Stimulated activated naive CD8-positive, alpha-beta T cell treated with anti-CD3 and anti-CD28 coated beads, Interleukin-15, Interleukin-2, amounts not matched to agents 100 ng/mL and 50 ng/mL, for 24 hours (primary cell): ENCODE measurements at regions not wholly inside any gene's neighbourhood (a gene's known extent, or its start where the extent isn't known, plus 50 kb on each side); places are given as distances from the start of the nearest gene placed in this dataset.
A peak's percentile ranks its signal among the peaks of the same experiment; 100 is the strongest.

ENCODE experiments used
- H3K27ac Mint-ChIP-seq: one replicate; pipeline ENCODE4 v1.8.0; 2021; ENCODE audit warnings: mild to moderate bottlenecking, mixed read lengths
- H3K27me3 Mint-ChIP-seq: one replicate; pipeline ENCODE4 v1.8.0; 2021; ENCODE audit warnings: mixed read lengths
- H3K36me3 Mint-ChIP-seq: one replicate; pipeline ENCODE4 v1.8.0; 2021; ENCODE audit warnings: low read depth, mixed read lengths
- H3K4me1 Mint-ChIP-seq: one replicate; pipeline ENCODE4 v1.8.0; 2021; ENCODE audit warnings: low read depth, mixed read lengths
- H3K4me3 Mint-ChIP-seq: one replicate; pipeline ENCODE4 v1.8.0; 2021; ENCODE audit warnings: mild to moderate bottlenecking, mixed read lengths
- H3K9me3 Mint-ChIP-seq: one replicate; pipeline ENCODE4 v1.8.0; 2021; ENCODE audit warnings: mixed read lengths

DNA sequence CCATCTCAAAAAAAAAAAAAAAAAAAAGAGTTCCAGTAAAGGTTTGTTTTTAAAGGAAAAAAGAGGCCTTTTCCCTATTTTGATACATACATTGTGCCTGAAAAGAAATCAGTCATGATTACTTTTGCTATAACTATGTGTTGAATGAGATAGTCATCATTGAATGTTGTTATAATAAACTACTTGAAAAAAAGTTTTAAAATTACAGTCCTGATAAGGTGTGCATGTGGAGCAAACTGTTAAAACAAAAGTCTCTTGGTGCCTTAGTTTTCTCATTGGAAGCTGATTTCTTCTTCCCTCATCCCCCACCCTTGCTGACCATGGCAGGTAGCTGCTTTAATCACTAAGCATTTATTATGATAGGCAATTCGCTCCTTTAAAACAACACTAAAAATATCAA lies 172.3 kb upstream of the TBCA start:
- H3K27ac Mint-ChIP-seq = no peak overlapping the region
- H3K36me3 Mint-ChIP-seq = no peaks in the 10 kb centered on the region
- no peaks in the 10 kb centered on the region for H3K9me3 Mint-ChIP-seq
- H3K4me3 Mint-ChIP-seq = no peak overlapping the region
- H3K4me1 Mint-ChIP-seq = no peaks in the 10 kb centered on the region
- H3K27me3 Mint-ChIP-seq = peaks cover 38% of the 10 kb centered on the region

DNA sequence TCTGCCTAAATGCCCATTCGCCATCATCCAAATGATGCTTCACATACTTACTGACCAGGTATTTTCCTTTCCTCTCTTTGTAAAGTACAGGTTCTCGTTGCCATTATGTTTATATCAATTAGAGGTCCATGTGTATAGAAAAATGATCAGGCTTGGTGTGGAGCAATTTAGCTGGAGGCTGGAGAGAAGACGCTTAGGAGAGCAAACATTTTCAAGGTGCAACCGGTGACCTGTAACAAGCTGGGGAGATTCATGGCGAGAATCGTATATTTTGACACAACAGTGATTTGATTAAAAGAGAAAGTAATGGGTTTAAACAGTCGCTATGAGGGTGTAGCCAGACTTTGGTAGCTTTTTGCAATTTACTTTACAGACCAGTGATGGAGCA lies 170.9 kb upstream of the TBCA start:
- H3K4me3 Mint-ChIP-seq = no peak overlapping the region
- H3K36me3 Mint-ChIP-seq = no peaks in the 10 kb centered on the region
- no peak overlapping the region for H3K27ac Mint-ChIP-seq
- peaks cover 43% of the 10 kb centered on the region for H3K27me3 Mint-ChIP-seq
- no peaks in the 10 kb centered on the region for H3K4me1 Mint-ChIP-seq
- no peaks in the 10 kb centered on the region for H3K9me3 Mint-ChIP-seq

DNA sequence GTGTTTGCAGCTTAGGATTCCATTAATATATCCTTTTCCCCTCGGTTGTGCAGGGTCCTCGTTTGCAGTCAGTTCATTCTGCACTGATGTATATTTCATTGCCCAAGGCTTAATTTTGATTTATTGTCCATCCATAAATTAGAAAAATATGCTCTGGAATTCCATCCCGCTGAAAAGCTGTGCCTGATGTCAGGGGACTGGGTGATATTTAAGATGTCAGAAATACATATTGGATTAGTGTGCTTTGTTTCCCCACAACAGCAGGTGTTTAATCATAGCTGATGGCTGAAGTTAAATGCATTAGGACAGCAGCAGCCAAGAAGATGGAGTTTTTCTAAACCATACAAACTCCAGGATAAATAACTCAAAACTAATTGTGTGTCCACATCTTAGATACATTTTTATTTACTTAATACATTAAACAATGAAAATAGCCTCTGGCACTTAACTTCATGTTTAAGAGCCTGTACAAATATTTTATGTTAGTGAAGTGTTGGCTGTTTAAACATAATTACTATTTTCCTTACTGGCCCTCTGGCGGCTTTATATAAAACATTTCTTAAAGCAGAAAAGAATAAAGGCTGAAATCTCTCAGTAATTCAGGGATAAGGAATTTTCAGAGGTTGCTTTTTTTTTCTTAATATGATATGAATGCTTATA lies 170.4 kb upstream of the TBCA start:
- Mint-ChIP-seq H3K27me3 (peaks cover 46% of the 10 kb centered on the region), H3K4me3 (no peak overlapping the region), H3K36me3 (no peaks in the 10 kb centered on the region), H3K9me3 (no peaks in the 10 kb centered on the region), H3K27ac (no peak overlapping the region), H3K4me1 (no peaks in the 10 kb centered on the region)

DNA sequence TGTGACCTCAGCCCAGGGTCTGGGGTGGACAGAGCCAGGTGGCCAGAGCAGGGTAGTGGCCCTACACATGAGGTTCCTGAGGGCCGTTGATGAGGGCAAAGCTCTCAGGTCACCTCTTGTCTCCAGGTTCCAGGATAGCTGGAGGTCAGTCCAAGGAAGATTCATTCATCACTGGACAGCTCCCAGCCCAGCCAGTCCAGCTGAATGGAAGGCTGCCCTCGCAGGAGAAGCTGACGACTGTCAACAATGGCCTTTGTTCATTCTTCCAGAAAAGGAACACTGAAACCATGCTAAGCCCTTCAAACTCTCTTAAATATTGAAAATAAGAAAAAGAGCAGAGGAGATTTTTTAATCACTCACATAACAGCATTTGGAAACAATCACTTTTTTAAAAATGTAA lies 169.7 kb upstream of the TBCA start:
- Mint-ChIP-seq H3K27me3 (peaks cover 50% of the 10 kb centered on the region), H3K4me3 (no peak overlapping the region), H3K4me1 (no peaks in the 10 kb centered on the region), H3K9me3 (no peaks in the 10 kb centered on the region), H3K36me3 (no peaks in the 10 kb centered on the region), H3K27ac (no peak overlapping the region)

DNA sequence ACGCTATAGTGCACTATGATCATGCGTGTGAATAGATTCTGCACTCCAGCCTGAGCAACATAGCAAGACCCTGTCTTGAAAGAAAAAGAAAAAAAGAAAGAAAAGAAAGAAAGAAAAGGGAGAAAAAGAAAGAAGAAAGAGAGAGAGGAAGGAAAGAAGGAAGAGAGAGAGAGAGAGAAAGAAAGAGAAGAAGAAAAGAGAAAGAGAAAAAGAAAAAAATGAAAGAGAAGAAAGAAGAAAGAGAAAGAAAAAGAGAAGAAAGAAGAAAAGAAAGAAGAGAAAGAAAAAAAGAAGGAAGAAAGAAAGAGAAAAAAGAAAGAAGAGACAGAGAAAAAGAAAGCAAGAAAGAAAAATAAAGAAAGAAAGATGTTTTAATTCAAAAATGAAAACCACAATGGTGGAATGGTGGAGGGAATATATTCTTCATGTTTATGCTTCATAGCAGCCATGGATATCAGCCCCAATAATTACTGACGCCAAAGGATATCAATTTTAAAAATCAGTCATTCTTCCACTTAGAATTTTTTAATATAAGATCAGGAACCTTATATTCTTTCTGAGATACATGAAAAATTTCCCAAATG lies 168.7 kb upstream of the TBCA start:
- no peaks in the 10 kb centered on the region for H3K36me3 Mint-ChIP-seq
- no peaks in the 10 kb centered on the region for H3K4me1 Mint-ChIP-seq
- peaks cover 53% of the 10 kb centered on the region for H3K27me3 Mint-ChIP-seq
- H3K9me3 Mint-ChIP-seq = no peaks in the 10 kb centered on the region
- no peak overlapping the region for H3K27ac Mint-ChIP-seq
- no peak overlapping the region for H3K4me3 Mint-ChIP-seq

DNA sequence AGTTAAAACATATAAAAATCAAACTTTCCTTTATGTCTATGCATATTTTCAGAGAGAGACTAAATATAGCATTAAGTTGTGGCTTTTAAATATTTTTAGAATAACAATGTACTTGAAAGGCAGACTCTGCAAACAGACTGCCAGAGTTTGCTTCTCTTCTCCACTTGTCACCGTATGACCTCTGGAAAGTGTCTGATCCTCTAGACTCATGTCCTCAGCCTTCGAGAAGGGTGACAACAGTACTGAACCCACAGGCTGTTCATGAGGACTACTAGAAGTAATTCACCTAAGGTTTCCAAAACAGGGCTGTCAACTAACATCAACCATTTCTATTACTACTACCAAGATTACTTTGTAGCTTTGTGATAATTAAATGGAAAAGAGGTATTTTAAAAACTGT lies 167.7 kb upstream of the TBCA start:
- no peaks in the 10 kb centered on the region for H3K36me3 Mint-ChIP-seq
- no peaks in the 10 kb centered on the region for H3K4me1 Mint-ChIP-seq
- peaks cover 48% of the 10 kb centered on the region for H3K27me3 Mint-ChIP-seq
- H3K27ac Mint-ChIP-seq = no peak overlapping the region
- no peak overlapping the region for H3K4me3 Mint-ChIP-seq
- no peaks in the 10 kb centered on the region for H3K9me3 Mint-ChIP-seq

DNA sequence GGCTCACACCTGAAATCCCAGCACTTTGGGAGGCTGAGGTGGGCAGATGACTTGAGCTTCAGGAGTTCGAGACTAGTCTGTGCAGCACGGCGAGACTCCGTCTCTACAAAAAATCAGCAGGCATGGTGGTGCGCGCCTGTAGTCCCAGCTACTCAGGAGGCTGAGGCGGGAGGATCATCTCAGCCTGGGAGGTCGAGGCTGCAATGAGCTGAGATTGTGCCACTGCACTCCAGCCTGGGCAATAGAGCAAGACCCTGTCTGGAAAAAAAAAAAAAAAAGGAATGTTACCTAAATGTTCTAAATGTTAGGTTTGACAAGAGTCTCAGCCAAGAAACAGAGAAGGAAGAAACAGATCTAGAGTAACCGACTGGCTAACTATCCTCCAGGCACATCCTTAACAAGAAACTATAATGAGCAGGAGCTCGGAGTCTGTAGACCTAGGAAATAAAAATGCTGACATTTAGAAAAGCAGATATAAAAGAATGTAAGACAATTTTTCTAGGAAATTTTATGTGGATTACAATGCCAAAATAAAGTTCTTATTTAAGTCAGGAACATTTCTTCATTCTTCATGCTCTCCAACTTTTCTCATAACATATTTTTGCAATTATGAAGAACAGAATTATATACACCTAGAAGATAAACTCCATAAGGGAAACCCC lies 166.6 kb upstream of the TBCA start:
- no peak overlapping the region for H3K27ac Mint-ChIP-seq
- H3K9me3 Mint-ChIP-seq = no peaks in the 10 kb centered on the region
- H3K27me3 Mint-ChIP-seq = peaks cover 57% of the 10 kb centered on the region
- H3K4me1 Mint-ChIP-seq = peaks cover under 1% of the 10 kb centered on the region
- no peaks in the 10 kb centered on the region for H3K36me3 Mint-ChIP-seq
- H3K4me3 Mint-ChIP-seq = no peak overlapping the region

DNA sequence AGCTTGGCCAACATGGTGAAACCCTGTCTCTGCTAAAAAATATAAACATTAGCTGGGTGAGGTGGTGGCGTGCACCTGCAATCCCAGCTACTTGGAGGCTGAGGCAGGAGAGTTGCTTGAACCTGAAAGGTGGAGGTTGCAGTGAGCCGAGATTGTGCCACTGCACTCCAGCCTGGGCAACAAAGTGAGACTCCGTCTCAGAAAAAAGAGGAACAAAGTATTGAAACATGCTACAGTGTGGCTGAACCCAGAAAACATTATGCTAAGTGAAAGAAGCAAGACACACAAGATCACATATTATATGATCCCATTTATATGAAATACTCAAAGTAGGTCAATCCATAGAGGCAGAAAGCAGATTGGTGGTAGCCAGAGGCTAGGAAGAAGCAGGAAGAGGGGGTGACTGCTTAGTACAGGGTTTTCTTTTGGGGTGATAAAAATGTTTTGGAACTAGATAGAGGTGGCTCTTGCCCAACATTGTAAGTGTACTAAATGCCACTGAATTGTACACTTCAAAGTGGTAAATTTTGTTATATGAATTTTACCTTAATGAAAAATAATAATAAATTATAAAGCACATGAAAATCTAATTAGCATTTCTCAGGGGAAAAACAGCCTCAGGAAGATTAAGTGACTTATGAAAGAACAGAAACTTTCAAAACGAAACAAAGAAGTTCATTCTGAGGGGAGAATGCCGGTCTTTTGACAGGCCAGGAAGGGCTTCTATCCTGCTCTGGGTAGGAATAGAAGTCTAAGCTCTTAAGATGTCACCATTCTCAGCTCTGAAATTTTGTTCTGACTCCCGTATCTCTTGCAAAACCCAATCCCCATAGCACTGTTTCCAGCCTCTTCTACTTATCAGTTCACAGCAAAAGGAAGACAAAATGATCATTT lies 161.1 kb upstream of the TBCA start:
- peaks cover 50% of the 10 kb centered on the region for H3K27me3 Mint-ChIP-seq
- peak overlapping the region; percentile 44 for H3K4me3 Mint-ChIP-seq
- no peaks in the 10 kb centered on the region for H3K9me3 Mint-ChIP-seq
- peaks cover 20% of the 10 kb centered on the region for H3K4me1 Mint-ChIP-seq
- no peaks in the 10 kb centered on the region for H3K36me3 Mint-ChIP-seq
- peak overlapping the region; percentile 51 for H3K27ac Mint-ChIP-seq

DNA sequence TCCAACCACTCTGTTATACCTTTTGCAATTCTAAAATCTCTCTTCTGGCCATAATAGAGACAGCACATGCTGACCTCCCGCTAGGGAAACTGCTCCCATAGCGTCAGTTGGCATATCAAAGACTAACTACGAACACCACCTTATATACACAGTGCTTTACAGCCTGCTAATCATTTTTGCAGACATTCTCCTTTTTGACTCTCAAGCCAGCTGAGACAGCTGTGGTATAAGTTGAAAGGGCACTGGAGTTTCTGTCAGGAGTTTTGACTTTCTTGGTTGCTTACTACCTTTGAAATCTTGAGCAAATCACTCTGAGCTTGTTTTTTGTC lies 160.2 kb upstream of the TBCA start:
- H3K4me3 Mint-ChIP-seq = no peak overlapping the region
- H3K27ac Mint-ChIP-seq = no peak overlapping the region
- H3K4me1 Mint-ChIP-seq = peaks cover 20% of the 10 kb centered on the region
- H3K36me3 Mint-ChIP-seq = no peaks in the 10 kb centered on the region
- H3K27me3 Mint-ChIP-seq = peaks cover 42% of the 10 kb centered on the region
- no peaks in the 10 kb centered on the region for H3K9me3 Mint-ChIP-seq

DNA sequence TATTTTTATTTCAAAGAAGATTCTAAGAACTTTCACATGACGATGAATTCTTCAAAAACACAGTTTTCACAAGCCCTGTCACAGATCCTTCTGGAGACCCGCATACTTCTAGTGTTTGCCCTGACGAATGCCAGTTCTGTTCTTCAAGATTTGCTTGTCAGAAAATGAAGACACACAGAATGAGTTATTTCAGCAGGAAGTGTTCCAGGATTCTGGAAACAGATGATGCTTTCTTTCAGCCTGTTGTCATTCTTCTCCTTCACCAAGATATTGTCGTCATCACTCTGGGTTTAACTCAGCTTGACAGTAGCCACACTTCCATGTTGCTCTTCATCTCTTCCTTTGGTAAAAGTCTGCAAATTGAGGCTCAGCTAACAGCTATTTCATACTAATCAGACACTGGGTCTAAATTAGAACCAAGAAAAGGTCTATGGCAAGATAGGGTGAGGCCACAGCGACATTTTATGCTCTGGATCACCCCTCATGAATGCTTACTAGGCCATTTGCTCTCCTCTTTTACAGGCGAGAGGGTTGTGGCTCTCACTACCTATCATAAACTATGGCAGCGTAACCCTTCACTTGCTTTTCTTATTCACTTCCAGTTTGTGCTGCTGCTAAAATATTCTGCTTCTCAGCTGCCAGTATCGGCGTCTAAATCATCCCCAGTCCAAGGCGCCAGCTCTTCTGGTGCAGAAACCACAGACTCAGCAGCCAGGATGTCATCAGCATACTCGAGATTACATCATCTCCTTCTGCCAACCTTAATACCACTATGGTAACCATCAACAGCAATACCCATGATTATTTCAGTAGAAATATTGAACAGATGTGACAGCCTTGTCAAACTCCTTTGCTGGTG lies 159.6 kb upstream of the TBCA start:
- Mint-ChIP-seq H3K9me3 (no peaks in the 10 kb centered on the region), H3K36me3 (no peaks in the 10 kb centered on the region), H3K27ac (peak overlapping the region; percentile 19), H3K4me3 (peak overlapping the region; percentile 3), H3K4me1 (peaks cover 20% of the 10 kb centered on the region), H3K27me3 (peaks cover 39% of the 10 kb centered on the region)

DNA sequence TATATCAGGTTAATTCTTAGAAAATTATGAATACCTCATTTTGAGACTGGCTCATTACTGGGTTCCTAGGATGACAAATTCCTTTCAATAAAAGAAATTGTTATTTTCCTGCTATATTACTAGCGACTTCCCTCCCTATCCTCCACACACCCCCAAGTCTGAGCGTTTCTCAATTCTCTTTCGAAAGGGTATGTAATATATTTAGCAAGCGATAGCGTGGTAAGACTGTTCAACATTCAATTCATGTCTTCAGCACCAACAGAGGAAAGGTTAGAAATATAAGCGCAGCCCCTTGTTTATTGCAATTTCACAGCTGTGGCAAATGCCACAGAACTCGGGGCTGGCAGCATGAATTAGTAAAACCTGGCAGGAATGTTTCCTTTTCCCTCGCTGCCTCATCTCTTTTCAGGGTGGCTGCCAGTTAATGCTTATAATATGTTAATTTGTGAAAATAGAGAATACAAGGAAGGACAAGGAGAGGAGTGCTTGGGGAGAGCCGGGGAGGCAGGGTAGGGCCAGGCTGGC lies 152.7 kb upstream of the TBCA start:
- Mint-ChIP-seq H3K9me3 (peaks cover 6% of the 10 kb centered on the region), H3K27ac (no peak overlapping the region), H3K4me1 (peaks cover 5% of the 10 kb centered on the region), H3K27me3 (peaks cover 30% of the 10 kb centered on the region), H3K36me3 (no peaks in the 10 kb centered on the region), H3K4me3 (no peak overlapping the region)

DNA sequence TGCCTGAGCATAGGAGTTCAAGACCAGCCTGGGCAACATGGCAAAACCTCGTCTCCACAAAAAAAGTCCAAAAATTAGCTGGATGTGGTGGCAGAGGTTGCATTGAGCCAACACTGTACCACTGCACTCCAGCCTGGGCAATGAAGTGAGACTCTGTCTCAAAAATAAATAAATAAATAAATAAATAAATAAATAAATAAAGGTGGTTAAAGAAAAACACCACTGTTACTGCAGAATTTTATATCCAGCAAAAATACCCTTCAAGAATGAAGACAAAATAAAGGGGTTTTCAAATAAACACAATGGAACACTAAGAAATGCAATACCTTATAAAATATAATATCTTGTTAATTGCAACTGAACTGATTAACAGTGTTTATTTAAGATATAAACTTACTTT lies 150.2 kb upstream of the TBCA start:
- Mint-ChIP-seq H3K27ac (no peak overlapping the region), H3K4me3 (no peak overlapping the region), H3K36me3 (no peaks in the 10 kb centered on the region), H3K9me3 (peaks cover 6% of the 10 kb centered on the region), H3K27me3 (peaks cover 30% of the 10 kb centered on the region), H3K4me1 (peaks cover 5% of the 10 kb centered on the region)

DNA sequence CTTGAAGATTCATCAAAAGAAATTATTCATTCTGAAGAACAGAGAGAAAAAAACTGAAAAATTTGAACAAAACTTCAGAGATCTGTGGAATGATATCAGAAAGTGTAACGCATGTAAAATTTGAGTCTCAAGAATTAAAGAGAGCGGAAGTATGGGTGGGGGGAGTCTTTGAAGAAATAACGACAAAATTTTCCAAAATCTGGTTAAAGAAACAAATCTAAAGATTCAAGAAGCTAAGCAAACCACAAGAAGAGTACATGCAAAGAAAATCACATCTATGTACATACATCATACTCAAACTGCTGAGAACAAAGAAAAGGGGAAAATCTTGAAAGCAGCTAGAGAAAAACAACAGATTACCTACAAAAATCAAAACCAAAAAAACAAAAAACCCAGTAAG lies 149.4 kb upstream of the TBCA start:
- H3K4me1 Mint-ChIP-seq = peaks cover 5% of the 10 kb centered on the region
- no peak overlapping the region for H3K4me3 Mint-ChIP-seq
- peaks cover 28% of the 10 kb centered on the region for H3K27me3 Mint-ChIP-seq
- no peak overlapping the region for H3K27ac Mint-ChIP-seq
- H3K9me3 Mint-ChIP-seq = peaks cover 6% of the 10 kb centered on the region
- no peaks in the 10 kb centered on the region for H3K36me3 Mint-ChIP-seq

DNA sequence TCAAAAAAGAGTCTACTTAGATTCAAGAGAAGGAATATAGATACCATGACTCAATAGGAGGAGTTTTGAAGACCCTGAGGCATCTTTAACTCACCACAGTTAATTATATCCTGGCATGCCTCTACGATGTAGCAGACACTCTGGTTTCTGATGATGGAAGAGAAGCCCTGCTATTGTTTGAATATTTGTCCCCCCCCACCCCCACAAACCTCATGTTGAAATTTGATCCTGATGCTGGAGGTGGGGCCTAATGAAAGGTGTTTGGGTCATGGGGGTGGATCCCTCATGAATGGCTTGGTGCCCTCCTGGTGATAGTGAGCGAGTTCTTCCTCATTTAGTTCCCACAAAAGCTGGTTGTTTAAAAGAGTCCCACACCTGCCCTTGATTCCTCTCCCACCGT lies 147.9 kb upstream of the TBCA start:
- H3K4me3 Mint-ChIP-seq = no peak overlapping the region
- peaks cover 6% of the 10 kb centered on the region for H3K9me3 Mint-ChIP-seq
- H3K27ac Mint-ChIP-seq = no peak overlapping the region
- H3K27me3 Mint-ChIP-seq = peaks cover 17% of the 10 kb centered on the region
- no peaks in the 10 kb centered on the region for H3K36me3 Mint-ChIP-seq
- peaks cover 5% of the 10 kb centered on the region for H3K4me1 Mint-ChIP-seq
